ENCODE measurements at regions not wholly inside any gene's neighbourhood (a gene's known extent, or its start where the extent isn't known, plus 50 kb on each side); places are given as distances from the start of the nearest gene placed in this dataset.

DNA sequence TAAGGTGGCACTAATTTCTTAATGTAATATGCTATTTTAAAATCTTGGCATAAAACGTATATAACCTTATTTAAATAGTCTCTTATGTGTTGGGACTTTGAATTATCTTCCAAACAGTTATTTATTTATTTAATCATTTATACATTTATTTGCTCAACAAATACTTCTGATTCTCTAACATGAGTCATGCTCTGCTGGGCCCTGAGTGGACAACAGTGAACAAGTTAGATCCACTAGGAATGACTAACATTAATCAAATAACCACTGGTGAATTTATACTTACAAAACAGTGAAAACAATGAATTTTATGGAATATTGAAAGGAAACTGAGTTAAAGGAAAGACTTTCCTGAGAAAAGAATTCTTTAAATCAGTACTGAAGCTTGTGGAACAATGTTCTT, 1257.2 kb upstream of the CHAC2 start:
- H3K9me3 ChIP-seq, result no peaks in the 10 kb centered on the region
- ATAC-seq, result no peak
- H3K27ac ChIP-seq, result no peak overlapping the region
- TF ChIP-seq POLR2A (IDR thresholded peaks at IDR 0.05), result no peak
- TF ChIP-seq CTCF (IDR thresholded peaks at IDR 0.05), result no peak
- DNase-seq, result no peak
- H3K27me3 ChIP-seq, result no peaks in the 10 kb centered on the region
- no peak overlapping the region for H3K4me3 ChIP-seq
- no peaks in the 10 kb centered on the region for H3K4me1 ChIP-seq
- intact Hi-C loops (cut with DNase I), result no loop called here
- 80% methylated on average over 1 of the region's 1 CpG for WGBS (ENCODE audit: insufficient coverage, low coverage, low lambda C conversion rate, missing lambda C conversion rate)
- no peaks in the 10 kb centered on the region for H3K36me3 ChIP-seq

GRCh38 chr2:52502476-52502860, 1265.1 kb upstream of the CHAC2 start:
- 29% methylated on average over 2 of the region's 2 CpGs for WGBS (ENCODE audit: insufficient coverage, low coverage, low lambda C conversion rate, missing lambda C conversion rate)
- DNase-seq, result no peak
- ATAC-seq, result peak; percentile 55 to 69 (median 62)
- intact Hi-C loops (cut with DNase I), result no loop called here
- H3K4me1 ChIP-seq, result peaks cover 0 to 31% (median 9%) of the 10 kb centered on the region in 4 donors
- peak overlapping the region in 2 of 3 donors; percentile 62 to 77 for H3K27ac ChIP-seq
- no peaks in the 10 kb centered on the region for H3K36me3 ChIP-seq
- no peaks in the 10 kb centered on the region for H3K9me3 ChIP-seq
- TF ChIP-seq CTCF (IDR thresholded peaks at IDR 0.05), result no peak
- no peaks in the 10 kb centered on the region for H3K27me3 ChIP-seq
- no peak overlapping the region for H3K4me3 ChIP-seq

GRCh38 chr2:52501715-52502475, 1265.7 kb upstream of the CHAC2 start:
- peaks cover 0 to 31% (median 9%) of the 10 kb centered on the region in 4 donors for H3K4me1 ChIP-seq
- no peaks in the 10 kb centered on the region for H3K36me3 ChIP-seq
- no peak for TF ChIP-seq POLR2A (IDR thresholded peaks at IDR 0.05)
- no peak for TF ChIP-seq CTCF (IDR thresholded peaks at IDR 0.05)
- DNase-seq (no peak), ATAC-seq (peak; percentile 40 to 57 (median 46))
- no peak overlapping the region for H3K4me3 ChIP-seq
- H3K27ac ChIP-seq, result peak overlapping the region in 2 of 3 donors; percentile 62 to 77
- H3K9me3 ChIP-seq, result no peaks in the 10 kb centered on the region
- 13% methylated on average over 2 of the region's 2 CpGs for WGBS (ENCODE audit: insufficient coverage, low coverage, low lambda C conversion rate, missing lambda C conversion rate)
- intact Hi-C loops (cut with DNase I), result no loop called here
- no peaks in the 10 kb centered on the region for H3K27me3 ChIP-seq

DNA sequence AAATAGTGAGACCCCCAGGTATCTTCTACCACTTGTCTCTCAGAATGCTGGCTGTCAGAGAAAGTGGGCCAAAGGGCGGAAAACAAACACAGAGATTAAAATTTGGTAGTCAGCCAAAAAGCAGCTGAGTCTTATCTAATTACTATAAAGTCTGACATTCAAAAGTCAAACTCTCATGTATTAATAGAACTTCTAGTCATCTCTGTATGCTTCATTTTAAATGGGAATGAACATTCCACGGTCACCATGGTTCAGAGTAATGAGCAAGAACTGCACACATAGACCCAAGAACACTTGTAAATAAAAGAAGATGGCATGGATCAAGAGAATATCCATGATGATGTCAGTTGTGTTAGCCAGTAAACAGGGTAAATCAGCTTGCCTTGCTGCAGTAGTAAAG, 1267.0 kb upstream of the CHAC2 start:
- Histone ChIP-seq H3K27me3 (no peaks in the 10 kb centered on the region), H3K27ac (peak overlapping the region in 2 of 3 donors; percentile 62 to 77), H3K36me3 (no peaks in the 10 kb centered on the region), H3K4me1 (peaks cover 0 to 38% (median 10%) of the 10 kb centered on the region in 4 donors), H3K4me3 (no peak overlapping the region), H3K9me3 (no peaks in the 10 kb centered on the region)
- ATAC-seq (peak; percentile 56 to 67 (median 62)), DNase-seq (no peak)
- intact Hi-C loops (cut with DNase I), result no loop called here
- WGBS (ENCODE audit: insufficient coverage, low coverage, low lambda C conversion rate, missing lambda C conversion rate), result 15% methylated on average over 2 of the region's 2 CpGs
- no peak for TF ChIP-seq CTCF (IDR thresholded peaks at IDR 0.05)
- TF ChIP-seq POLR2A (IDR thresholded peaks at IDR 0.05), result no peak

All from right lobe of liver (tissue), 6 donors.